HG02938 (cell line): ENCODE measurements at regions not wholly inside any gene's neighbourhood (a gene's known extent, or its start where the extent isn't known, plus 50 kb on each side); places are given as distances from the start of the nearest gene placed in this dataset.

ENCODE experiments used
- ATAC-seq: cut with Tn5 transposase; IDR thresholded peaks from one replicate; pipeline ENCODE4 v1.9.1; 2021; ENCODE audit warnings: mild to moderate bottlenecking, moderate library complexity; ENCODE audit not compliant: unreplicated experiment

DNA sequence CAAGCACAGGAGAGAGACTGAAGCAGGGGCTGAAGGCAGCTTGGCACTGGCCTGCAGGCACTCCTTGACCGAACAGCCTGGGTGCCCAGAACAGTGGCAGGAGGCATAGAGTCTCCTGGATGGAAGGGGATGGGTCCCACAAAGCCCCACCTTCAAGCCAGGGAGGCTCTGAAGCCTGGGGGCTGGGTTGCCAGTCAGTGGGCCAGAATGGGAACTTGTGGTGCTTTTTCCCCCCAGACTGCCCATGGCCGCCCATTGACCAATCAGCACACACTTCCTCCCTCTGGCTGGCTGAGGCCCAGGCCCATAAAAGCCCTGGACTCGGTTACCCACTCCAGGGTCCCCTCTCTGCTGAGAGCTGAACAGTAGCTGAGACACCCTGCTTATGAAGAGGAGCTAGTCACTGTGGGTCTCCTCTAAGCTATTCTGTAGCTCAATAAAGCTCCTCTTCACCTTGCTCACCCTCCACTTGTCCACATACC, 109.6 kb downstream of the ELAPOR2 start:
- ATAC-seq: peak; percentile 0

DNA sequence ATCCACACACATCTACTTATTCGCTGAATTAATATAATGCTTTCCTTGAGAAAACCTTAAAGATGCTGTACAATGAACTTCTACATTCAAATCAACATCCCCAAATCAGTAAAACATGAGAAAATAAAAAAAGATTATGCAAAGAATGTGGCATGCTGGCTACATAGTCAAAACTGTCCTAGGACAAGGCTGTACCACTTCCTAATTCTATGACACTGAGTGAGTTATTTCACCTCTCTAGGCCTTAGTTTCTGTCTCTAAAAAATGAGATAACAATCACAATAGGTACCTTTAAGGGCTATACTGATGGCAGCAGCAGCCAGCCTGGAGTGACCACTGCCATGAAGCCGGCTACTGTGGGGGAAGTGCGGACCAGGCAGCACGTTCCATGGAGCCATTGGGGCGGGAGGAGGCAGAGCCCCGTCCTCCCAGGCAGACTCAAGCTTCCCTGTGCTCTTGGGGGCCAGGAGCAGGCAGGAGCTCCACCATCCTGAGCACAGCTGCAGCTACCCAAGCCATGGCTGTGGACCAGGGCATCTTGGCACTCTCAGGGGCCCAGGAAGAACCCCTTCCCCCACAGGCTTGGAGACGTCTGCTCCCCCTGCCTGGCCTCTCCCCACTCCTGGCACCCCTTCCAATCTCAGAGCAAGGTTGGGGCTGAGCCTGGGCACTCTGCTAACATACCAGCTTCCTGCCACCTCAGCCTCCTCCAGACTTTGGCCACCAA, 110.2 kb downstream of the ELAPOR2 start:
- peak; percentile 97 for ATAC-seq

GRCh38 chr7:86947929-86948328, 111.5 kb downstream of the ELAPOR2 start:
- ATAC-seq: no peak

- no peak for ATAC-seq
These were observed 116.0 kb downstream of the ELAPOR2 start for GRCh38 chr7:86943447-86943846.

DNA sequence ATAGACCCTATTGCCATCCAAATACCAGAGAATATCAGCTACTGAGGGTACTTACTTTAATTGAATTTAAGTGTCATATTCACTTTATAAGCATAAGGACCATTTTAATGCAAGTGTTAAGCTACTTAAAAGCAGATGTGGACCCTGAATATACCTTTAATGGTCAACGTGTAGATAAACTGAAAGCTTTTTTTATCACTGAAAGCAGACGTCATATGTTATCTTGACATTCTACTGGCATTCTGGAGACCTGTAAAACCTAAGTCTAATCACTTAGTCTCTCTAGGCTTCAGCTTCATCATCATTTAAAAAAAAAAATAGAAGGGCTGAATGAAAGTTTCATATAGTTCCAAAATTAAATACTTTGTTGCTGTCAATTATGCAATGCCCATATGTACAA, 116.5 kb downstream of the ELAPOR2 start:
- ATAC-seq: no peak

DNA sequence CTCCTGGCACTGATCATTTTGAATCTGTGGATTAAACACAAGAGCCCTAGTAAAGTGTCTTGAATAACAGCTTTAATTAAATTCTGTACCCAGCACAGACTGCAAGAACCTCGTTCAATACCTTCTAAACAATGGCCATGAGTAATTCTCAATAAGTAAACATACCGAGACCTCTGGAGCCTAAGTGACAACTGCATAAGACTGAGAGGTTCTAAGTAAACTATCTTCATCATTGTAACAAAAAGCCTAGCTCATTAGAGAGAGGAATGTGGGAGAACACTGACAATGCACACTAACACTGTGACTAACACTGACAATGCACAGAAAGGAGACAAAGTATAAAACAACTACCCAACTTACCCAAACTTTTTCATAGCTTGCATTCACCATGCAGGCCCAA, 117.4 kb downstream of the ELAPOR2 start:
- no peak for ATAC-seq

DNA sequence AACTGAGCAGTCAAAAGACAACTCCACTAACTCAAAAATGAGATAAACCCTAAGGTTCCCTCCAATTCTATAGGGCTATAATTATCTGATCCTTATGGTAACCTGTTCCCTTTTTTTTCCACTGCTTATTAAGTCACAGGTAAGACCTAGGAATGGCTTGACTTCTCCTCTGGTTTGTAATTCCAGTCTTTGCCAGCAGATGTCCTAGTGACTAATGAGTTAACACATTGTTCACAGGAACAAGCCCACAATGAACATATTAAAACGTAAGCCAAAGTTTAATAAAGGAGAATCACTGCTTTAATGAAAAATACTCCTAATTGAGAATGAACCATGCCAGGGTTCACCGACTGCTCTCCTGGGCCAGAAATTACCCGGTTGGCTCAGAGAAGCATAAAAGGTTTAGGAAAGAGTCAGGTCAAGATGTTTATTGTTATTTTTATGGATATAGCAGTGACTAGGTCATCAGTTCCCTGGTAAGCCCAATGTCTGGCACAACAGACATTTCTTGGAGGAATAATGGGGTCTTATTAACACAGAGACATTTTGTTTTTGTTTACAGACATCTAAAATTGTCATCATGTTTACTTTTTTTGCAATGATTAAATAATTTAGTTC, 120.1 kb downstream of the ELAPOR2 start:
- peak; percentile 77 for ATAC-seq

- no peak for ATAC-seq
These were observed 122.0 kb downstream of the ELAPOR2 start for GRCh38 chr7:86937363-86937878.

GRCh38 chr7:86933295-86933845, 126.1 kb downstream of the ELAPOR2 start:
- ATAC-seq: no peak

GRCh38 chr7:86932038-86932512, 127.4 kb downstream of the ELAPOR2 start:
- ATAC-seq: no peak

- no peak for ATAC-seq
These were observed 128.0 kb downstream of the ELAPOR2 start for GRCh38 chr7:86931439-86931838.

- ATAC-seq: no peak
These were observed 128.7 kb downstream of the ELAPOR2 start for GRCh38 chr7:86930554-86931307.

DNA sequence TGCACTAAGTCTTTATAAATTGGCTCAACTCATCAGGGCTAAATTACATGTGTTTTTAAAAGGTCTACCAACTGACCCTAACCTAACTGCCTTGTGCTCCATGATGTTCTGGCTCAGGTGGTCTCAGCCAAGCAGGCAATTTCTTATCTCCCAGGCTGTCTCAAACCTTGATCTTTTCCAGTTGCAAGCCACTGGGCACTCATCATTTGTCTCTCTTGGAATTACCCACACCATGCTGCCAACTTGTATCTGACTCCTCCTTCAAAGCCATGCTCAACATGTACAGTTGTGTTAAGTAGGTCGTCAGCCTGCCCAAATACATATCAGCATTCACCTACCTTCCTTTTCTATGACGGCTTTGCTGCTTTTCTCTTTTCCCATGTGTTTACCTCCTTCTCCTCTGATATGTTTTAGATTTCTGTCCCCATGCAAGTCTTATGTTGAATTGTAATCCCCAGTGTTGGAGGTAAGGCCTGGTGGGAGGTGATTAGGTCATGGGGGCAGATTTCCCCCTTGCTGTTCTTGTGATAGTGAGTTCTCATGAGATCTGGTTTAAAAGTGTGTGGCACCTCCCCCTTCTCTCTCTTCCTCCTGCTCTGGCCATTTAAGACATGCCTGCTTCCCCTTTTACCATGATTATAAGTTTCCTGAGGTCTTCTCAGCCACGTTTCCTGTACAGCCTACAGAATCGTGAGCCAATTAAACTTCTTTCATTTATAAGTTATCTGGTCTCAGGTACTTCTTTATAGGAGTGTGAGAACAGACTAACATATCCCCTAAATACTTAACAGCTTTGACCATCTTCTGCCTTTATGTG, 130.0 kb downstream of the ELAPOR2 start:
- no peak for ATAC-seq

DNA sequence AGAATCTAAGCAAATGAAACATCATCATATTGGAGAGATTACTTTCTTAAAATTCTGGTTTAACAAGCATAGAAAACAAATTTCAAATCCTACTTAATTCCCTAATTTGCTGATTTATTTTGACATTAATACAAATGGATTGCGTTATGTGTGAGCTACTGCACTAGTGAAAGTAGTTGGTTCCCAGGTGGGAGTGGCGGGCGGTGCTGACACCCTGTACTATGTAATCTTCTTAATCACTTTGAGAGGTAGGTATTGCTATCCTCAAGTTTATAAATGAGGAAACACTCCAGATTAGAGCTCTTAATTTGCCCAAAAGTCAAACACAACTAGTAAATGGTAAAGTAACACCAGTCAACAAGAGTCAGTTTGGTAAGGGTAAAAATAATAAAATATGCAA, 131.1 kb downstream of the ELAPOR2 start:
- no peak for ATAC-seq

DNA sequence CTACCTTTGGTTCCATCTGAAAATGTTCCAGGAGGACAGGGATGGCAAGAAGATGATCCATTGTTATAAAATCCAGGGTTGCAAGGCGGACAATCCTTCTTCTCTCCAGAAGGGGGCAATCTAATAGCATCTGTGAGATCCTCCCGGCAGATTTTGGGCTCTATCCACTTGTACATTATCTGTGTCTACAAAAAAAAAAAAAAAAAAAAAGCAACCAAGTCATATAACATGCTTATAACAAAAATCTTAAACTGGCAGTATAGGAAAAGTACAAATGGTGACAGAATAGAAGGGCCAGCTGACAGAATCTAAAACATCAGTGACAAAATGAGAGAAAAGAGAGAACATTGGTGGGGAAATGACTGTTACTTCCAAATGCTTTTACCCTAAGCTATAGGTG, 132.7 kb downstream of the ELAPOR2 start:
- ATAC-seq: no peak

DNA sequence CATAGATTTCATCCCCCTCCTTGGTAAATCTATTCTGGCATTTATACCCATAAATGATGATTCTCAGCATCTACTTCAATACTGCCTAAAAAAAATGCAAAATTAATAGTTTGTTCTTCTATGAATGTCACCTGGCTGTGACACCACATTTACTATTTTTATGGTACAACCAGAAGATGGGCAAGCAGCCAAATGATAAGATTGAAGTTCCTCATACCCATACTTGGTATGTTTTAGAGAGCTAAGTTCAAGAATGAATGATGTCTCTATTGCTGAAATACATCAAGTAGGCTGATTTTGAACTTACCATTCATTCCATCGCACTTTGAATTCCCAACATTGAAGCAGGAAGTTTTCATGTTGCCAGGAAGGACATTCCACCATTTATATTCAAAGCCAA, 134.2 kb downstream of the ELAPOR2 start:
- no peak for ATAC-seq

- no peak for ATAC-seq
These were observed 135.9 kb downstream of the ELAPOR2 start for GRCh38 chr7:86923527-86923926.

DNA sequence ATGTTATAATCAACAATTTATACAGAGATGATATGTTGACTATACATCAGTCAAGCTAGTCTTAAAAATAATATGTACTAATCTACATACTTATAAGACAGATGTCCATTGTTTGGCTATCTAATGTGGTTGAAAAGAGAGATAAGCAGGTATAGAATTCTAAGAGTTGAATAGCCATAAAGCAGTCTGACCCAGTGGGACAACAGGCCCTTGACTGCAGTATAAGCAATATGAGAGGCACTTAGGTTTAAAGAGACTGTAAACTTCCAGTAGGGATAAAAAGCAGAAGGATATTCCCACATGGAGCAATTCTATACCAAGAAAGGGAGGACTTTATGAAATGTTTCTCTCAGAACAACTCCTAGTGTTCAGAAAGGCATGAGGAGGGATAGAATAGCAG, 139.3 kb downstream of the ELAPOR2 start:
- no peak for ATAC-seq

- ATAC-seq: no peak
These were observed 141.2 kb downstream of the ELAPOR2 start for GRCh38 chr7:86918245-86918644.

- ATAC-seq: no peak
These were observed 143.1 kb downstream of the ELAPOR2 start for GRCh38 chr7:86916277-86916825.
